ENCODE measurements at regions not wholly inside any gene's neighbourhood (a gene's known extent, or its start where the extent isn't known, plus 50 kb on each side); places are given as distances from the start of the nearest gene placed in this dataset.
A peak's percentile ranks its signal among the peaks of the same experiment; 100 is the strongest.

- Mint-ChIP-seq H3K36me3 (ENCODE audit: low read depth) (peaks cover 11% of the 10 kb centered on the region), H3K9me3 (peaks cover 58% of the 10 kb centered on the region), H3K27ac (no peak overlapping the region), H3K4me1 (ENCODE audit: low read depth) (no peaks in the 10 kb centered on the region), H3K27me3 (ENCODE audit: low read depth) (peaks cover 5% of the 10 kb centered on the region), H3K4me3 (no peak overlapping the region)
These were observed 463.2 kb upstream of the B3GALT2 start for GRCh38 chr1:193649587-193649986.

GRCh38 chr1:193634876-193635275 lies 448.5 kb upstream of the B3GALT2 start:
- Mint-ChIP-seq H3K27me3 (ENCODE audit: low read depth) (no peaks in the 10 kb centered on the region), H3K4me3 (no peak overlapping the region), H3K4me1 (ENCODE audit: low read depth) (peaks cover 9% of the 10 kb centered on the region), H3K9me3 (no peaks in the 10 kb centered on the region), H3K27ac (no peak overlapping the region), H3K36me3 (ENCODE audit: low read depth) (peaks cover 6% of the 10 kb centered on the region)

GRCh38 chr1:193634470-193634869 lies 448.1 kb upstream of the B3GALT2 start:
- Mint-ChIP-seq H3K4me3 (no peak overlapping the region), H3K4me1 (ENCODE audit: low read depth) (peaks cover 9% of the 10 kb centered on the region), H3K9me3 (no peaks in the 10 kb centered on the region), H3K36me3 (ENCODE audit: low read depth) (peaks cover 6% of the 10 kb centered on the region), H3K27ac (no peak overlapping the region), H3K27me3 (ENCODE audit: low read depth) (no peaks in the 10 kb centered on the region)

DNA sequence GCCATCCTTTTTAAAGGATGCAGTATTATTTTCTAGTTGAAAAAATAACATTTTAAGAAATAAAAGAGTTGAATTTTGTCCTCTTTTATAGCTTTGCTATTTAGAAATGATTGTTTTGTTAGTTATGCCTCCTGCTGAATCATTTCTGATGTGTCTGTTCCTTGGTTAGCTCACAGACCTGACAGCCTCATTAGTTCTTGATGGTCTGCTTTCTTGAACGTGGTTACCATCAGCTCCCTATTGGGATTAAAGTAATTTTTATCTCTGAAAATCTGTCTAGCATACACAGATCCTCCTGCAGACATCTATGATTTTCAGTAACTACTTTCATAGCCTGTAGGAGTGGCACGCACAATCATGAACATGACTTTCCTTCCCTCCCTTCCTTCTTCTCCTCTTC lies 447.6 kb upstream of the B3GALT2 start:
- H3K36me3 Mint-ChIP-seq (ENCODE audit: low read depth): peaks cover 6% of the 10 kb centered on the region
- no peak overlapping the region for H3K4me3 Mint-ChIP-seq
- H3K27me3 Mint-ChIP-seq (ENCODE audit: low read depth): no peaks in the 10 kb centered on the region
- peaks cover 9% of the 10 kb centered on the region for H3K4me1 Mint-ChIP-seq (ENCODE audit: low read depth)
- no peaks in the 10 kb centered on the region for H3K9me3 Mint-ChIP-seq
- H3K27ac Mint-ChIP-seq: no peak overlapping the region

- Mint-ChIP-seq H3K4me1 (ENCODE audit: low read depth) (peaks cover 9% of the 10 kb centered on the region), H3K9me3 (no peaks in the 10 kb centered on the region), H3K36me3 (ENCODE audit: low read depth) (peaks cover 6% of the 10 kb centered on the region), H3K27me3 (ENCODE audit: low read depth) (no peaks in the 10 kb centered on the region), H3K4me3 (no peak overlapping the region), H3K27ac (no peak overlapping the region)
These were observed 446.7 kb upstream of the B3GALT2 start for GRCh38 chr1:193633093-193633492.

DNA sequence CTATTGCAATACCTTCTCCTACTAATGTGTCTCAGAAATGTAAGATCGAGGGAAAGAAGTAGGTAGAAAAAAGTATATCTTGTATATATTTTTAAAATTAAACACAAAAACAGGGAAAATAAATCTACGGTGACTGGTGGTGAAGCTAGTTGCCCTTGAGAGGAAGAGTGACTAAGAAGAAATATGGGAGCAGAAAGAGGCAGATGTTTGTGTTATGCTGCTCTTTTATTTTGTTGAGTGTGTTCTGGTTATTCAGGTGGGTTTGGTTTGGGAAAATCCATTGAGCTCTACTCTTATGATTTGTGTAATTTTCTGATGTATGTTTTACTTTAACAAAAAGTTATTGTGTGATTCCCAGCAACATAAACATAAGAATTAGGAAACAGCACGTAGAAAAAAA lies 444.9 kb upstream of the B3GALT2 start:
- peaks cover 9% of the 10 kb centered on the region for H3K4me1 Mint-ChIP-seq (ENCODE audit: low read depth)
- no peak overlapping the region for H3K4me3 Mint-ChIP-seq
- H3K36me3 Mint-ChIP-seq (ENCODE audit: low read depth): peaks cover 6% of the 10 kb centered on the region
- H3K9me3 Mint-ChIP-seq: no peaks in the 10 kb centered on the region
- no peaks in the 10 kb centered on the region for H3K27me3 Mint-ChIP-seq (ENCODE audit: low read depth)
- H3K27ac Mint-ChIP-seq: no peak overlapping the region

GRCh38 chr1:193629875-193630274 lies 443.5 kb upstream of the B3GALT2 start:
- Mint-ChIP-seq H3K27ac (no peak overlapping the region), H3K4me1 (ENCODE audit: low read depth) (peaks cover 6% of the 10 kb centered on the region)

DNA sequence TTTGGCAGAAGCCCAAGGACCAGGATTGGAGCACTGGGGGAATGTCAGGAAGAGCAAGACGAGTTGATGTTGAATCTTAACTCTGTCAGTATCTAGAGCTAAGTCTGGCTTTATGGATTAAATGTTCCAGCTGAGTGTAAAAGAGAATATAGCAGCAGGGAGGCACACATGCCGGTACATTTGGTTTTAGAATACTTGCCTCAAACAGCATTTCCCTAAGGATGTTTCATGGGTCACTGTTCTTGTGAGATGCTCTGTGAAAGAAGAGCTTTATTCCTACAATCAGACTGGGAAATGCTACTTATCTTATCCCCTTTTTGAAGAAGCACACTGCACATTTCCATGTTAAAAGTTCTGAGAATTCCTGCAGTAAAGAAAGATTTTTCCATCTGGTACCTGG lies 440.3 kb upstream of the B3GALT2 start:
- Mint-ChIP-seq H3K27ac (no peak overlapping the region), H3K4me3 (no peak overlapping the region), H3K27me3 (ENCODE audit: low read depth) (no peaks in the 10 kb centered on the region), H3K9me3 (no peaks in the 10 kb centered on the region), H3K4me1 (ENCODE audit: low read depth) (no peaks in the 10 kb centered on the region), H3K36me3 (ENCODE audit: low read depth) (peaks cover 6% of the 10 kb centered on the region)

More at GRCh38 chr1:193629875-193630274, 443.5 kb upstream of the B3GALT2 start:
- H3K36me3 Mint-ChIP-seq (ENCODE audit: low read depth): peaks cover 6% of the 10 kb centered on the region
- H3K4me3 Mint-ChIP-seq: no peak overlapping the region
- no peaks in the 10 kb centered on the region for H3K9me3 Mint-ChIP-seq
- H3K27me3 Mint-ChIP-seq (ENCODE audit: low read depth): no peaks in the 10 kb centered on the region

DNA sequence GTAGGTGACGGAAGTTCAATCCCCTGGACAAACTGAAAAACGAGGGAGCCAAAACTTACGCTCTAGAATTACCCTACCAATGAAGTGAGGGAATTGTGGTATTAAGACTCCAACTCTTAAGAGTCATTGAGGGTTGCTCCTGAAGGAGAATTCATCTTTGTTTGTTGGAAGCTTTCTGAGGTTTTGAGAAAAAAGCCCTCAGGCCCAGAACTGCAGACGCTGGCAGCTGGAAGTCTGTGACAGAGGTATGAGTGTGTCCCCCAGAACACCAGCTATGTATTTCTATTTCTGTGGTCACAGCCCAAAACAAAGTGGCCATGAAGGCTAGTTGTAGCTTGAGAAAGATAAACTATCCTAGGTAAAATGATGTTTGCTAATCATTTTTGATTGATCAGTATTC lies 438.8 kb upstream of the B3GALT2 start:
- Mint-ChIP-seq H3K9me3 (no peaks in the 10 kb centered on the region), H3K4me3 (no peak overlapping the region), H3K36me3 (ENCODE audit: low read depth) (peaks cover 3% of the 10 kb centered on the region), H3K27me3 (ENCODE audit: low read depth) (no peaks in the 10 kb centered on the region), H3K4me1 (ENCODE audit: low read depth) (no peaks in the 10 kb centered on the region), H3K27ac (no peak overlapping the region)

GRCh38 chr1:193619911-193620310 lies 433.5 kb upstream of the B3GALT2 start:
- Mint-ChIP-seq H3K9me3 (peaks cover 21% of the 10 kb centered on the region), H3K36me3 (ENCODE audit: low read depth) (peaks cover 7% of the 10 kb centered on the region), H3K27me3 (ENCODE audit: low read depth) (no peaks in the 10 kb centered on the region), H3K4me3 (no peak overlapping the region), H3K4me1 (ENCODE audit: low read depth) (peaks cover 7% of the 10 kb centered on the region), H3K27ac (no peak overlapping the region)

DNA sequence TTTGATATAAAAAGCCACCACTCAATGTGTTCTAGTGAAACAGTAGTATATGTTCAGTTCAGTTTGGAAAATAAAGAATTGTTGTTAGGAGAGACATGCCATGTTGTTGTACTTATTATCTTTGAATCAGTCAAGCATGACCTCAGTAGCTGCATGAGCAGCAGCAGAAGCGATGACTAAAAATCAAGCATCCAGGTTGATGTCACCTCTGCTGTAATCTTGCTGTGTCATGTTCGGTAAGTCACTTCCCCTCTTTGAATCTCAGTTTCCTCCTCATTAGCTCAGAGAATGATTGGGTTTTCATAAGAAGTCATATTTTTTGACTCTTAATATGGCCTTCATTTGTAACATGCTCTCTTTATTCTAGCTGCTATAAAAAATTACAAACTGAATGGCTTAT lies 428.4 kb upstream of the B3GALT2 start:
- peaks cover 11% of the 10 kb centered on the region for H3K4me1 Mint-ChIP-seq (ENCODE audit: low read depth)
- peaks cover 33% of the 10 kb centered on the region for H3K9me3 Mint-ChIP-seq
- no peaks in the 10 kb centered on the region for H3K27me3 Mint-ChIP-seq (ENCODE audit: low read depth)
- no peak overlapping the region for H3K4me3 Mint-ChIP-seq
- peaks cover 7% of the 10 kb centered on the region for H3K36me3 Mint-ChIP-seq (ENCODE audit: low read depth)
- no peak overlapping the region for H3K27ac Mint-ChIP-seq

- no peak overlapping the region for H3K27ac Mint-ChIP-seq
- peaks cover 33% of the 10 kb centered on the region for H3K9me3 Mint-ChIP-seq
- peaks cover 15% of the 10 kb centered on the region for H3K4me1 Mint-ChIP-seq (ENCODE audit: low read depth)
- peaks cover 5% of the 10 kb centered on the region for H3K36me3 Mint-ChIP-seq (ENCODE audit: low read depth)
- no peak overlapping the region for H3K4me3 Mint-ChIP-seq
- H3K27me3 Mint-ChIP-seq (ENCODE audit: low read depth): no peaks in the 10 kb centered on the region
These were observed 427.9 kb upstream of the B3GALT2 start for GRCh38 chr1:193614275-193614674.

DNA sequence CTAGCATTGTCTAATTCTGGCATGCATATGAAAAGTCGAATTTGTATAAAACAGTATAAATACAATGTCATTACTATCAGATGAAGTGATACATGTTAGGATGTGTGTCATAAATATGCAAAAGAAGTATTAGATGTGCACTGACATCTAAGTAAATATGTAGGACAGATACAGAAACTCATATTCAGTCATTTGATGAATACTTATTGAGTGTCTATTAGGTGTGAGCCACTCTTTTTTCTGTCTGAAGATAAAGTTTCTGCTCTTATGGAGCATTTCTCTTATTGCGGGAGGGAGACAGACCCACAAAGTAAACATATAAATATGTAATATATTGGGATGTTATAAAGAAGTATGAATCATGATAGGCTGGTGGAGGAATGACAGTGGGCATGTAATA lies 426.6 kb upstream of the B3GALT2 start:
- Mint-ChIP-seq H3K4me3 (no peak overlapping the region), H3K27me3 (ENCODE audit: low read depth) (no peaks in the 10 kb centered on the region), H3K36me3 (ENCODE audit: low read depth) (peaks cover 9% of the 10 kb centered on the region), H3K9me3 (peaks cover 31% of the 10 kb centered on the region), H3K4me1 (ENCODE audit: low read depth) (peaks cover 23% of the 10 kb centered on the region), H3K27ac (no peak overlapping the region)

DNA sequence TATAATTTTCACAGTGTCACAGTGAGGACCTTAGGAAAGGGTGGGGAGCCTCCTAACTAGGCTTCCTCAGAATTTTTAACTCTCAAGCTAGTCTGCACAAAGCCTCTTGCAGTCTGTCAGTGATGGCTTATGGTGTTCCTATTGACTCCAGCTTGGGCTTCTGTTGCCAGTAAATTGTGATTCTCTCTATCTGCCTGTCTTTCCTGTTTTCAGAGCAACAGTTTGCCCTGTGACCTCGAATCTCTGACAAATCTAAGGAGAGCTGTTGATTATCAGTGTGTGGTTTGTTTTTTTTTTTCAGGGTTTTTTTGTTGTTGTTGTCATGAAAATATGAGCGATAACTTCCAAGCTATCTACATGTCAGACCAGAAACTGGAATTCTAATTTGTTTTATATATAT lies 423.2 kb upstream of the B3GALT2 start:
- Mint-ChIP-seq H3K9me3 (peaks cover 33% of the 10 kb centered on the region), H3K27ac (peak overlapping the region; percentile 37), H3K4me3 (no peak overlapping the region), H3K27me3 (ENCODE audit: low read depth) (no peaks in the 10 kb centered on the region), H3K36me3 (ENCODE audit: low read depth) (peaks cover 13% of the 10 kb centered on the region), H3K4me1 (ENCODE audit: low read depth) (peaks cover 22% of the 10 kb centered on the region)

DNA sequence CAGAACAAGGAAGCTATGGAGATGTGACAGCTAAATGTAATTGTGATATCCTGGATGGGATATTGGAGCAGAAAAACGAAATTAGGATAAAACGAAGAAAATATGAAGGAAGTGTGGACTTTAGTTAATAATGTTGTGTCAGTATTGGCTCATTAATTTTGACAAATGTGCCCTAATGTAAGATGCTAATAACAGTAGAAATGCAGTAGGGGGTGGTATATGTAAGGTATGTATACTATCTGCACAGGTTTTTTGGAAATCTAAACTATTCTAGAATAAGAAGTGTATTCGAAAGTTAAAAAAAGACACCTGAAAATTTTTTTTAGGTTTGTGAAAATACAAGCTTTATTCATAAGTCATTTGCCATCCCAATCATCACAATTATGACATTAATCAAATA lies 421.4 kb upstream of the B3GALT2 start:
- no peak overlapping the region for H3K27ac Mint-ChIP-seq
- peaks cover 22% of the 10 kb centered on the region for H3K4me1 Mint-ChIP-seq (ENCODE audit: low read depth)
- no peaks in the 10 kb centered on the region for H3K27me3 Mint-ChIP-seq (ENCODE audit: low read depth)
- H3K36me3 Mint-ChIP-seq (ENCODE audit: low read depth): peaks cover 13% of the 10 kb centered on the region
- peaks cover 23% of the 10 kb centered on the region for H3K9me3 Mint-ChIP-seq
- H3K4me3 Mint-ChIP-seq: no peak overlapping the region

- H3K4me3 Mint-ChIP-seq: no peak overlapping the region
- no peaks in the 10 kb centered on the region for H3K27me3 Mint-ChIP-seq (ENCODE audit: low read depth)
- H3K4me1 Mint-ChIP-seq (ENCODE audit: low read depth): peaks cover 22% of the 10 kb centered on the region
- H3K9me3 Mint-ChIP-seq: peaks cover 23% of the 10 kb centered on the region
- H3K27ac Mint-ChIP-seq: no peak overlapping the region
- peaks cover 13% of the 10 kb centered on the region for H3K36me3 Mint-ChIP-seq (ENCODE audit: low read depth)
These were observed 419.6 kb upstream of the B3GALT2 start for GRCh38 chr1:193606035-193606434.
